GM19351 (cell line): ENCODE measurements at regions not wholly inside any gene's neighbourhood (a gene's known extent, or its start where the extent isn't known, plus 50 kb on each side); places are given as distances from the start of the nearest gene placed in this dataset.
"Not testable (repeated sequence)": the region's sequence is repeated elsewhere in the genome, so short reads cannot be mapped to it uniquely, and the experiment has no call there.

ENCODE experiments used
- ATAC-seq: cut with Tn5 transposase; IDR thresholded peaks from one replicate; pipeline ENCODE4 v1.9.1; 2021; ENCODE audit warnings: mild to moderate bottlenecking, moderate library complexity; ENCODE audit not compliant: unreplicated experiment

GRCh38 chr12:127771546-127771945 lies 495.4 kb upstream of the TMEM132C start:
- no peak for ATAC-seq

- ATAC-seq: no peak
These were observed 493.4 kb upstream of the TMEM132C start for GRCh38 chr12:127773520-127773919.

DNA sequence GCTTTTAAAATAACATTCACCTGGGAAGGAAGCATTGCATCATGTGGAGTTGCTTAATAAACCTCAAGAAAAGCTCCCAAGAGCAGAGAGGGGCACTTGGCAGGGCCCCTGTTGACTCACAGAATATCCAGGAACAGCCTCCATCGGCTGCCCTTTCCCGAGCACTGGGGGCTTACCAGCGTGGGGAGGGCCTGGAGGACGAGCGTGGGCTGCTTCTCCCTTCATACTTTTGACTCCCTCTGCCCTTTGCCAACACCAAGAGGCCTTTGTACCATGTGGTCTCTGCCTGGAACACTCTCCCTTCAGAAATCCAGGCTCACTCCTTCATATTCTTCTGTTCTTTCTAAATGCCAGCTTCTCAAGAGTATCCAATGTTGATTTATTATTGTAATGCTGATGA lies 492.1 kb upstream of the TMEM132C start:
- ATAC-seq: no peak

GRCh38 chr12:127779301-127780045 lies 487.5 kb upstream of the TMEM132C start:
- ATAC-seq: no peak

DNA sequence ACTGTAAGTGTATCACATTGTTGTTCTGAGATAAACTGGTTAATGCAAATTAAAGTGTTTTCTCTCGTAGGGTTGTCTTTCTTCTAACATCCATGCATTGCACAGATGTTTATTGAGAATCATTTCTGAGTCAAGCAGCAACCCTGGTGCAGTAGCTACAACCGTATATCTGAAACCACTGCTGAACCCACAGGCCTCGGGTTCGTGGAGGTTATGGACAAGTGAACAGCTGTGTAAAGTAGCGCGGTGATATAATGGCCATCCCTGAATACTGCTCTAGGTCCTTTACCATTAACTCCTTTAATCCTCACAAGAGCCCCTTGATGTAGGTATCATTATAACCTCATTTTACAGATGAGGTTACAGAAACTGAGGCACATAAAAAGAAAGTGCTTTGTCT lies 486.1 kb upstream of the TMEM132C start:
- no peak for ATAC-seq

DNA sequence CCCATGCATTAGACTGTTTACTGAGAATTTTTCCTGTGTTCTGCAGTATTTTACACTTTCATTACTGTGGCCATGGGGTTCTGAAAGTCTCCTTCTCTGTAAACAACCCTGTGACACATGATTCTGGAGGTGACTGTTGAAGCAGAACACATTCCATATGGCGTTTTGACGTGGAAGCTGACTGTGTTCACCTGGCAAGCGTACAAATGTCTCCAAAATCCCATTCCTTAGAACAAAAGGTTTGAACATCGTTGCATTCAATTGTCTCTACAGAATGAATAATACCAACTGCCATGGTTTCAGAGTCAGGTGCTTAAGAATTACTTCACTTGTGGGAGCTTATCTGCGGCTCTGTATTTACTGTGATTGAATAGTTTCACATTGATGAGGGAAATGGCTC lies 485.6 kb upstream of the TMEM132C start:
- ATAC-seq: no peak

DNA sequence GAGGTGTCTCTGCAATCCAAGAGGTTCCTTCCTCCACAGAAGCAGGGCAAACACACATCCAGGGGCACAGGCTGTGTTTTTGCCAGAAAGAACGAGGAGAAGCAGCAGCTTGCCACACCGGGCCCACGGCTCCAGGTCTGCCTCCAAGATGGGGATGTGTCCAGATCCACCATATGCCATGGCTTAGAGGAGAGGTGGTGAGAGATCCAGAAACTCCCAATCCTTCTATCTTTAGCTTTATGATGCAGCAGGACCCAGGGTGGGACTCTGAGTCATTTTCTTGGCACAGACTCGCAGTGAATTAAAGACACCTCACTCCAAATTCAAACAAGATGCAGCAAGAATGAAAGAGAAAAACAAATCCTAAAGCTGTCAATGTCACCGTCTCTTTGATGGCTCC lies 481.4 kb upstream of the TMEM132C start:
- no peak for ATAC-seq

DNA sequence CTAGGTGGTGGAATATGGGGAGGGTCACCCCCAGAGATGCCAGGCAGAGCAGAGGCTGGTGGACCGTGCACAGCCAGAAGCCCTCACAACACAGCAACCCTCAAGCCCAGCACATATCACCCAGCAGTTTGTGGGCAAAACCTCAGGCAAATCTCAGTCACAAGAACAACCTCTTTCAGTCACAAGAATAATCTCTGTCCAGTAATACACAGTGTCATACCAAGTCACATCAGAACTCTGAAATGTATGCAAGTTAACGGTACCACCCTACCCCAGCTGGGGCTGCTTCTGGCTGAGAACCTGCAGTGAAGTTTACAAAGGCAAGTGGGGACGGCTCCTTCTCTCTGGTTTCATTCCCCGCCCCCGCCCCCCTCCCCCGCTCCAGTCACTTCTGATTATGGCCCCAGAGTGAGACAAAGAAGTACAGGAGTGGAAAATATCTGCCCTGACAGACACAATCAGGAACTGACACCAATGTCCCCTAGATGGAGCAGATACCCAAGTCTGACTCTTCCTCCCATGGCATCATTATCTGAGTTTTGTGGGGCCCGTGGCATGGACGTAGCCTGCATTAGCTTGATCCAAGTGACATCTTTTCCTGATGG lies 480.9 kb upstream of the TMEM132C start:
- ATAC-seq: no peak

DNA sequence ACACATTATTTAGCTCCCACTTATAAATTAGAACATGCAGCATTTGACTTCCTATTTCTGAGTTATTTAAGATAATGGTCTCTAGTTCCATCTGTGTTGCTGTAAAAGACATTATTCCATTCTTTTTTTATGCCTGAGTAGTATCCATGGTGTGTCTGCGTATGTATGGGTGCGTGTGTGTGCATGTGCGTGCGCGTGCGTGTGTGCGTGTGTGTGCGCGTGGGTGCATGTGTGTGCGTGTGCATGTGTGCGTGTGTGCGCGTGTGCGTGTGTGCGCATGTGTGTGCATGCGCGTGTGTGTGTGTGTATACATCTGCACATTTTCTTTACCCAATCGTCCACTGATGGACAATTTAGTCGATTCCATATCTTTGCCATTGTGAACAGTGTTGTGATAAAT lies 479.4 kb upstream of the TMEM132C start:
- no peak for ATAC-seq

GRCh38 chr12:127790376-127790775 lies 476.6 kb upstream of the TMEM132C start:
- ATAC-seq: no peak

DNA sequence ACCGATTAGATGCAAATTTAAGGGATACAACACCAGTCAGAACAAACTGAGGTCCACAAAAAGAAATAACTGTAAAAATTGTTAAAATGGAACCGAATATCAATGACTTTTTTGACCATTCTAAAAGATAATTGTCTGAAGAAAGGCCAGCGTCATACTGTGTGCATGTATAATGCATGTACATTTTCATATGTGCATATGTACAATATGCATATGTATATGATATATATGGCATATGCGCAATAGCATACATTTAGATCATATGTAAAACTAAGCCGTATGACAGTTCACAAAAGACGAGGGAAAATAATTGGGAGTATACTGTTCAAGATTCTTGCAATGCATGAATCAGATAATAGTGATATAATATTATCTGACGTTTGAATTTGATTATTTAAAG lies 475.8 kb upstream of the TMEM132C start:
- ATAC-seq: no peak

DNA sequence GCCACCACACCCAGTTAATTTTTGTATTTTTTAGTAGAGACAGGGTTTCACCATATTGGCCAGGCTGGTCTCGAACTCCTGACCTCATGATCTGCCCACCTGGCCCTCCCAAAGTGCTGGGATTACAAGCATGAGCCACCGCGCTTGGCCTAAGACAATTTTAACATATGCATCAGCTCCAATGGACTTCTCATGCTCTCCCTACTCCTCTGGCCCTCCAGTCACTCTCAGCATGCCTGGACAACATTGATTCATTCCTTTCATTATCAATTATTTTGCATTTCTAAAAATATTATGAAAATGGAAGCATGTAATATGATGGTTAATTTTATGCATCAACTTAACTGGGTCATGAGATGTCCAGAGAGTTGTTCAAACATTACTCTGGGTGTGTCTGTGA lies 469.1 kb upstream of the TMEM132C start:
- ATAC-seq: no peak

DNA sequence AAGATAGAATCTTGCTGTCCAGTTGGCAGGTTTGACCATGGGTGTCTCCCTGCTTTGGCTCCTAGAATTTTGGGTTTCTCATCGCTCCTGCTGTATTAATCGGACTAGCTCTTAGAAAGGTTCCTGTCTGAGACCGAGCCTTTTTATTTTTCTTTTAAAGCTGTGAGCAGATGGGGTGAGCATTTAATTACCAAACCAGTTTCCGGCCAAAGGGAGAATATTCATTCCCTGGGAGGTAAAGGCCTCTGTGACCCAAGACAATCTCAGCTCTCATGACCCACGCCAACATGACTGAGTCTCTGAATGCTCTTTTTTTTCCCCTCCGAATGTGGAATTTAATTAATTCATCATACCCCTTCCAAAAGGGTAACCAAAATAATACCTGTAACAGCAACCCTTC lies 464.7 kb upstream of the TMEM132C start:
- no peak for ATAC-seq

DNA sequence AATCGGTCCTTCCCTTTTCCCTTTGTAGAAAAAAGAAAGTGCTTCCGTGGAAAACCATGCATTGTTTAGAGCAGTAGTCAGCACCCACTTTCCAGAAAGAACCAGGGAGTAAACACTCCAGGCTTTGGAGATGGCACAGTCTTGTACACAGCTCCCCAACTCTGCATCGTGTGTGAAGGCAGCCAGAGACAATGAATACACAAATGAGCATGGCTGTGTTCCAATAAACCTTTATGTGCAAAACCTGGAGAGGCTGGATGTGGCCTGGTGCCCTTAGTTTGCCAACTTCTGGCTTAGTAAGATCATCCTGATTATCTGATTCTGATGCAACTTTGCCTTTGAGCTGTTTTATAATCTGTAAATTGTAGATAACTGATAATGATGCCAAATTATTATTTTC lies 463.4 kb upstream of the TMEM132C start:
- ATAC-seq: no peak

DNA sequence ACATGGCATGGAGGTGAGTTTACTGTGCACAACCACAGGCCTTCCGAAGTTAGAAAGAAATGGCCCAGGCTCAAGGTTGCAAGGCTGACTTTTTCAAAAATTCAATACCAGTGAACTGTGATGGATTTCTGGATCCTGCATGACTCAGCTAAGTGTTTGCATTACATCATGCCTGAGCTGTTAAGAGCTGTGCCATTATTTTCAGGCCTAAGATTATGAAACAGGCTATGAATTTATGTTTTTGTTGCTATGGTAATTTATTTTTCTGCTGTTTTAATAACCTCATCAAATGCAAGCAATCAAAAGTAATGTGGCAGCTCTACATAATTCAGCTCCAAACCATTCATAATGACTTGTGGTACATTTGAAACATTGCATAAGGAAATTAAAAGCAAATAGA lies 457.7 kb upstream of the TMEM132C start:
- no peak for ATAC-seq

DNA sequence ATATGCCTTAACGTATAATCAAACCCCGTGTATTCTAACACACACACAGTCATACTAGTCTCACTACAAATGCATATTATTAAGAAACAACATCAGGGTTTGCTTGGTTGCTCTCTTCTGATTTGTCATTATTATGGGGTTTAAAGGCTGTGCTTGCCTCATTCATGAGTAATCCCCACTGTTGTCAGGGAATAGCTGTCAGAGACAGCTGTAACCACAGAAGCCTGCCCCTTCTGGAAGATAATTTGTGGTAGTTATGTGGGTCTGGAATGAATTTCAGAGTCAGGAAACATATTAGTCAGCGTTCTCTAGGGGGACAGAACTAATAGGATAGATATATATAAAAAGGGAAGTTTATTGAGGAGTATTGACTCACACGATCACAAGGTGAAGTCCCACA lies 456.9 kb upstream of the TMEM132C start:
- no peak for ATAC-seq

- ATAC-seq: not testable (repeated sequence)
These were observed 456.5 kb upstream of the TMEM132C start for GRCh38 chr12:127810459-127810858.

- ATAC-seq: no peak
These were observed 455.0 kb upstream of the TMEM132C start for GRCh38 chr12:127811988-127812387.

DNA sequence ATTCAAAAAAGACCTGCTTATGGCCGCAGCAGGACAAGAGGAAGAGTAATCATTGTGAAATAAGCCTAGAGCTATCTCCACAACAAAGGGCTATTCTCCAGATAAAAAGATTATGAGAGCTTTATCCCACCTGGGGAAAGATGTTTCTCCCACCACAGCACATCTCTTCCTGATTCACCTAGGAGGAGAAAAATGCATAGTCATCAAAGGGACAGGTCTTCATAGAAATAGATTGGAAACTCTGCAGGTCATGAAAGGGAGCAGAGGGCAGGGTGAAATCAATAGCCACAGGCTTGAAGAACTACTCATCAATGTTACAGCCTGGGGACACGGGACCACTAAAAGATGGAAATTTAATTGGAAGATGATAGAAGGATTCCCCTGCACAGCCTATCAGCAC lies 453.8 kb upstream of the TMEM132C start:
- no peak for ATAC-seq

DNA sequence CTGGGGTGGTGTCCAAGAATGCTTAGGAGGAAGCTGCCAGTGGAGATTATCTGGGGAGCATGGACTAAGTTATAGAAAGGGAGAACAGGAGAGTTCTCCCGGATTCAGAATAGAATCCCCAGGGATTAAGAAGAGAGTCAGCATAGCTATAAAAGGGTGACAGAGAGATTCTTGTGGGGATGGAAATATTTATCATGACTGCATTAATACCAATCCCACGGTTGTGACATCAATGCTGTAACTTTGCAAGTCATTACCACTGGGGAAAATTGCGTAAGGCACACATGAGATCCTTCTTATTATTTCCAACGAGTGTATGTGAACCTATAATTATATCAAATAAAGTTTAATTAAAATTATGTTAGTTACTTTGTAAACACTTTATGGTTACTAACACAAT lies 447.9 kb upstream of the TMEM132C start:
- ATAC-seq: no peak

DNA sequence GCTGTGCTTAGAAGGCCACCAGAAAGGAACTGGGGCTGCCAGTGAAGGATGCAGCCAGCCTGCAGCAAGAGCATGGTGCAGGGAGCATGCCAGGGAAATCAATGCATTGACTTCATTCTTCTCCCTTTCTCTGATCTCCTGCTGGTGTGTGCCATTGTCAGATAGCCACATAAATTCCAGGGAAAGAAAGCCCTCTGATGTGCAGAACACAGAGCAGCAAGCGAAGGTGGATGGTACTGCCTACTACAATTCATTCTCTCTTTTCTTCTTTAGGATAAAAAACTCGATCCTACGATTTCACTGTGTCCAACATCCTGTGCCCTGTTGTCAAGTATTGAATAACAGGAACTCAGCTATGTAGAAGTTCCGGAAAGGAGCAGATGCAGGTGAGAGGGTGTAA lies 446.7 kb upstream of the TMEM132C start:
- ATAC-seq: no peak

DNA sequence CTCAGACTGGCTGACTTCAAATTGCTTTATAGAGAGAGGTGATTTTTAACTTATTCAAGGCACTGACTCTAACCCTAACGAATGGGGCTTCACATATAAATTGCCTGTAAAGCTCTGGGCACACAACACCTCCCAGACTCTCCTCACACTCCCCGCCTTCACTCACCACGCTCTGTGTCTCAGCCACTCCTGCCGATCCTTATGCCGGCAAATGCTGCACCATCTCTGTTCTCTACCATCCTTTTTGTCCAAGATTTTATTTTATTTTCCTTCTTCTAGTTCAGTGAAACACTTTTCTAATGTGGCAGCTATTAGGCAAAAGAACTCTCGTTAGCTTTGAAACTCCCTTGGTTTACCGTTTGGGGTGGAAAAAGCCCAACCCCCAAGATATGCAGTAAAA lies 446.1 kb upstream of the TMEM132C start:
- ATAC-seq: no peak
